Upper lobe of left lung (tissue), 6 donors: ENCODE measurements at regions not wholly inside any gene's neighbourhood (a gene's known extent, or its start where the extent isn't known, plus 50 kb on each side); places are given as distances from the start of the nearest gene placed in this dataset.

Experiments
- ATAC-seq, 2 donors: fragments of 200-7000 bp; cut with Tn5 transposase; one replicate each; pipeline ENCODE4 v1.9.1; 2022; ENCODE audit warnings: mild to moderate bottlenecking in 2 of 2, moderate library complexity in 2 of 2; ENCODE audit not compliant: low FRiP score in 2 of 2
- DNase-seq, 2 donors: peaks; one replicate each; pipeline ENCODE4 v3.0.0-alpha.2; 2019 to 2020
- H3K27ac ChIP-seq, 4 donors: fragments of 200-600 bp; sonication (generic); one replicate each; pipeline ENCODE4 v1.5.1; 2016 to 2019
- H3K27me3 ChIP-seq, 4 donors: fragments of 200-600 bp; sonication (generic); one replicate each; pipeline ENCODE4 v1.5.1; 2017 to 2019
- H3K36me3 ChIP-seq, 4 donors: fragments of 200-600 bp; sonication (generic); one replicate each; pipeline ENCODE4 v1.5.1; 2016 to 2019
- H3K4me1 ChIP-seq, 4 donors: fragments of 200-600 bp; sonication (generic); one replicate each; pipeline ENCODE4 v1.5.1; 2018 to 2019
- H3K4me3 ChIP-seq, 4 donors: fragments of 200-600 bp; sonication (generic); one replicate each; pipeline ENCODE4 v1.5.1; 2017 to 2019; ENCODE audit warnings: mild to moderate bottlenecking in 2 of 4, moderate library complexity in 1 of 4
- H3K9me3 ChIP-seq, 4 donors: fragments of 200-600 bp; sonication (generic); one replicate each; pipeline ENCODE4 v1.5.1; 2018 to 2019
- CTCF ChIP-seq, 6 experiments: fragments of 450-650 bp in 4 of 6; fragments of 200-600 bp in 2 of 6; sonication (generic) in 2 of 6; IDR thresholded peaks; one replicate each; pipeline ENCODE4 v1.5.1; 2016 to 2019; ENCODE audit warnings: antibody characterized with exemption in 6 of 6
- EP300 ChIP-seq, 4 donors: sonication (generic); formaldehyde crosslinking; IDR thresholded peaks; one replicate each; pipeline ENCODE4 v1.5.1; 2017; ENCODE audit warnings: antibody characterized with exemption in 4 of 4, control low read depth in 2 of 4
- POLR2A ChIP-seq, 4 donors: fragments of 450-650 bp; IDR thresholded peaks; one replicate each; pipeline ENCODE4 v1.5.1; 2016 to 2017; ENCODE audit warnings: antibody characterized with exemption in 4 of 4, mild to moderate bottlenecking in 2 of 4
- POLR2AphosphoS5 ChIP-seq, 2 donors: sonication (generic); formaldehyde crosslinking; IDR thresholded peaks; one replicate each; pipeline ENCODE4 v1.5.1; 2017; ENCODE audit warnings: antibody characterized with exemption in 2 of 2
- WGBS, 2 donors: methylation state at CpG; one replicate each; pipeline ENCODE4 v1.1.5; 2017 to 2018; 5-methylcytosine and 5-hydroxymethylcytosine counted together
- small RNA-seq, 4 donors: library from RNA; depleted of rRNA; stranded (forward); fragments of <200 nt; gene quantifications; one replicate each; pipeline ENCODE3, GENCODE V24; 2016
- donor health status: DM: no; HTN: no; CAD: no; lungs with moderate emphysema.
- donor health status: DM: no; HTN: yes; CAD: no; lungs with severe emphysema.

GRCh38 chr1:57475366-57475765 is 51.5 kb upstream of the DAB1 start:
- H3K4me3 ChIP-seq, result no peak overlapping the region
- H3K36me3 ChIP-seq, result no peaks in the 10 kb centered on the region
- TF ChIP-seq POLR2AphosphoS5 (IDR thresholded peaks at IDR 0.05) (no peak), EP300 (IDR thresholded peaks at IDR 0.05) (no peak), POLR2A (IDR thresholded peaks at IDR 0.05) (no peak), CTCF (IDR thresholded peaks at IDR 0.05) (no peak)
- no peak overlapping the region for H3K27ac ChIP-seq
- 93% methylated on average over 5 of the region's 5 CpGs for WGBS, 2 donors
- H3K27me3 ChIP-seq, result no peaks in the 10 kb centered on the region
- no peaks in the 10 kb centered on the region for H3K4me1 ChIP-seq
- DNase-seq (no peak), ATAC-seq (no peak)
- H3K9me3 ChIP-seq, result no peaks in the 10 kb centered on the region

- Histone ChIP-seq H3K9me3 (no peaks in the 10 kb centered on the region), H3K27ac (no peak overlapping the region), H3K4me1 (no peaks in the 10 kb centered on the region), H3K36me3 (no peaks in the 10 kb centered on the region), H3K4me3 (no peak overlapping the region), H3K27me3 (no peaks in the 10 kb centered on the region)
- 75 to 90% methylated on average over 4 of the region's 4 CpGs for WGBS, 2 donors
- DNase-seq, result no peak
- no peak for ATAC-seq
- TF ChIP-seq CTCF (IDR thresholded peaks at IDR 0.05), result no peak
- TF ChIP-seq POLR2A (IDR thresholded peaks at IDR 0.05), result no peak
- no peak for TF ChIP-seq EP300 (IDR thresholded peaks at IDR 0.05)
- TF ChIP-seq POLR2AphosphoS5 (IDR thresholded peaks at IDR 0.05), result no peak
These were observed 50.4 kb upstream of the DAB1 start for GRCh38 chr1:57474137-57474750.

Small RNA genes lying in the stretch of these regions (small RNA-seq; reads per million reads assigned to genes)
- 0 reads per million in 4 donors for gene AL445193.1
